SK-N-SH (cell line): ENCODE measurements at regions not wholly inside any gene's neighbourhood (a gene's known extent, or its start where the extent isn't known, plus 50 kb on each side); places are given as distances from the start of the nearest gene placed in this dataset.

ENCODE experiments used
- NRF1 ChIP-seq: IDR thresholded peaks from 2 replicates; pipeline ENCODE4 v1.6.1; 2012; ENCODE audit warnings: low read depth, mild to moderate bottlenecking, low read length
- RFX5 ChIP-seq: IDR thresholded peaks from 2 replicates; pipeline ENCODE4 v1.6.1; 2012; ENCODE audit warnings: mild to moderate bottlenecking, improper control_type of control experiment, low read length
- TAF1 ChIP-seq: IDR thresholded peaks from 2 replicates; pipeline ENCODE4 v1.6.1; 2012; ENCODE audit warnings: low read depth, mild to moderate bottlenecking, low read length, moderate library complexity, borderline replicate concordance
- TF ChIP-seq, protein P1 (sequence below): fragments of 200-600 bp; sonication (generic); IDR thresholded peaks from 2 replicates; pipeline ENCODE4 v1.6.1; 2017; ENCODE audit warnings: antibody characterized with exemption, mild to moderate bottlenecking, moderate library complexity
- TF ChIP-seq, protein P2 (sequence below): IDR thresholded peaks from 2 replicates; pipeline ENCODE4 v1.6.1; 2012; ENCODE audit warnings: mild to moderate bottlenecking, low read depth, low read length, moderate library complexity

DNA sequence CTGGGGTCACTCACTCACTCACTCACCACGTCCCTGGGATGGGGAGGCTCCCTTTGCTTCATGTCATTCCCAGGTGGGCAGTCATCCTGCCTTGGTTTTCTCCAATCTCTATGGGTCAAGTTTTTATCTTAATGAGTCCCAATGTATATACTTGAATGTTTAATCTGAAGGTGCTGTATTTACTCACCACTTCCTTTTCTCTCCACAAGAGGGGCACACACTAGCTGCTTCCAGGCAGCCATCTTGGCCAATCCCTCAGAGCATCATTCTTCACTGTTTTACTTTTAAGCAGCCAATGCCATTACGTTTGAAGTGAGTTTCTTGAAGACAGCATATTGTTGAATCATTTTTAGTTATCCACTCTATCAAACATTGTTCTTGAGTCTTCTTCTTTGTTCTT is 153.4 kb upstream of the ARSJ start:
- TF ChIP-seq, protein P1, sequence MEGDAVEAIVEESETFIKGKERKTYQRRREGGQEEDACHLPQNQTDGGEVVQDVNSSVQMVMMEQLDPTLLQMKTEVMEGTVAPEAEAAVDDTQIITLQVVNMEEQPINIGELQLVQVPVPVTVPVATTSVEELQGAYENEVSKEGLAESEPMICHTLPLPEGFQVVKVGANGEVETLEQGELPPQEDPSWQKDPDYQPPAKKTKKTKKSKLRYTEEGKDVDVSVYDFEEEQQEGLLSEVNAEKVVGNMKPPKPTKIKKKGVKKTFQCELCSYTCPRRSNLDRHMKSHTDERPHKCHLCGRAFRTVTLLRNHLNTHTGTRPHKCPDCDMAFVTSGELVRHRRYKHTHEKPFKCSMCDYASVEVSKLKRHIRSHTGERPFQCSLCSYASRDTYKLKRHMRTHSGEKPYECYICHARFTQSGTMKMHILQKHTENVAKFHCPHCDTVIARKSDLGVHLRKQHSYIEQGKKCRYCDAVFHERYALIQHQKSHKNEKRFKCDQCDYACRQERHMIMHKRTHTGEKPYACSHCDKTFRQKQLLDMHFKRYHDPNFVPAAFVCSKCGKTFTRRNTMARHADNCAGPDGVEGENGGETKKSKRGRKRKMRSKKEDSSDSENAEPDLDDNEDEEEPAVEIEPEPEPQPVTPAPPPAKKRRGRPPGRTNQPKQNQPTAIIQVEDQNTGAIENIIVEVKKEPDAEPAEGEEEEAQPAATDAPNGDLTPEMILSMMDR, result peak; percentile 48; the same call in 1 of the 2 replicates
- TF ChIP-seq, protein P2, sequence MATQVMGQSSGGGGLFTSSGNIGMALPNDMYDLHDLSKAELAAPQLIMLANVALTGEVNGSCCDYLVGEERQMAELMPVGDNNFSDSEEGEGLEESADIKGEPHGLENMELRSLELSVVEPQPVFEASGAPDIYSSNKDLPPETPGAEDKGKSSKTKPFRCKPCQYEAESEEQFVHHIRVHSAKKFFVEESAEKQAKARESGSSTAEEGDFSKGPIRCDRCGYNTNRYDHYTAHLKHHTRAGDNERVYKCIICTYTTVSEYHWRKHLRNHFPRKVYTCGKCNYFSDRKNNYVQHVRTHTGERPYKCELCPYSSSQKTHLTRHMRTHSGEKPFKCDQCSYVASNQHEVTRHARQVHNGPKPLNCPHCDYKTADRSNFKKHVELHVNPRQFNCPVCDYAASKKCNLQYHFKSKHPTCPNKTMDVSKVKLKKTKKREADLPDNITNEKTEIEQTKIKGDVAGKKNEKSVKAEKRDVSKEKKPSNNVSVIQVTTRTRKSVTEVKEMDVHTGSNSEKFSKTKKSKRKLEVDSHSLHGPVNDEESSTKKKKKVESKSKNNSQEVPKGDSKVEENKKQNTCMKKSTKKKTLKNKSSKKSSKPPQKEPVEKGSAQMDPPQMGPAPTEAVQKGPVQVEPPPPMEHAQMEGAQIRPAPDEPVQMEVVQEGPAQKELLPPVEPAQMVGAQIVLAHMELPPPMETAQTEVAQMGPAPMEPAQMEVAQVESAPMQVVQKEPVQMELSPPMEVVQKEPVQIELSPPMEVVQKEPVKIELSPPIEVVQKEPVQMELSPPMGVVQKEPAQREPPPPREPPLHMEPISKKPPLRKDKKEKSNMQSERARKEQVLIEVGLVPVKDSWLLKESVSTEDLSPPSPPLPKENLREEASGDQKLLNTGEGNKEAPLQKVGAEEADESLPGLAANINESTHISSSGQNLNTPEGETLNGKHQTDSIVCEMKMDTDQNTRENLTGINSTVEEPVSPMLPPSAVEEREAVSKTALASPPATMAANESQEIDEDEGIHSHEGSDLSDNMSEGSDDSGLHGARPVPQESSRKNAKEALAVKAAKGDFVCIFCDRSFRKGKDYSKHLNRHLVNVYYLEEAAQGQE, result no peak
- TF ChIP-seq TAF1 (no peak), RFX5 (no peak), NRF1 (no peak)
